Activated CD4-positive, alpha-beta memory T cell treated with anti-CD3 and anti-CD28 coated beads for 36 hours (primary cell): ENCODE measurements at regions not wholly inside any gene's neighbourhood (a gene's known extent, or its start where the extent isn't known, plus 50 kb on each side); places are given as distances from the start of the nearest gene placed in this dataset.

Experiments
- CTCF ChIA-PET: fragments of 350-600 bp; sonication (Branson Sonifier 250); formaldehyde crosslinking; loops from one replicate; lab custom pipeline; 2021; ENCODE audit warnings: antibody characterized with exemption, inconsistent platforms; lab: Charles Lee
- POLR2A ChIA-PET: fragments of 350-600 bp; sonication (Branson Sonifier 250); formaldehyde crosslinking; loops from one replicate; lab custom pipeline; 2021; ENCODE audit warnings: antibody characterized with exemption; lab: Charles Lee
- DNase-seq: peaks from one replicate; pipeline ENCODE4 v3.0.0-alpha.2; 2020
- H3K27ac Mint-ChIP-seq: one replicate; pipeline ENCODE4 v1.8.0; 2021; ENCODE audit warnings: mixed read lengths
- H3K27me3 Mint-ChIP-seq: one replicate; pipeline ENCODE4 v1.8.0; 2021; ENCODE audit warnings: mixed read lengths
- H3K36me3 Mint-ChIP-seq: one replicate; pipeline ENCODE4 v1.8.0; 2021; ENCODE audit warnings: mixed read lengths
- H3K4me1 Mint-ChIP-seq: one replicate; pipeline ENCODE4 v1.8.0; 2021; ENCODE audit warnings: low read depth, mixed read lengths
- H3K4me3 Mint-ChIP-seq: one replicate; pipeline ENCODE4 v1.8.0; 2021; ENCODE audit warnings: mild to moderate bottlenecking, mixed read lengths
- H3K9me3 Mint-ChIP-seq: one replicate; pipeline ENCODE4 v1.8.0; 2021; ENCODE audit warnings: mixed read lengths
- intact Hi-C: fragments of 100-400 bp; cut with micrococcal nuclease; formaldehyde crosslinking; loops from one replicate; pipeline ENCODE4 v1.15.1; 2023

GRCh38 chrY:7968293-7968692, 1056.7 kb upstream of the AMELY start:
- ChIA-PET POLR2A (no interaction called here), CTCF (no interaction called here)
- Mint-ChIP-seq H3K36me3 (no peaks in the 10 kb centered on the region), H3K4me1 (no peaks in the 10 kb centered on the region), H3K27me3 (no peaks in the 10 kb centered on the region), H3K9me3 (no peaks in the 10 kb centered on the region), H3K27ac (no peak overlapping the region), H3K4me3 (no peak overlapping the region)
- intact Hi-C loops: no loop called here
- no peak for DNase-seq

DNA sequence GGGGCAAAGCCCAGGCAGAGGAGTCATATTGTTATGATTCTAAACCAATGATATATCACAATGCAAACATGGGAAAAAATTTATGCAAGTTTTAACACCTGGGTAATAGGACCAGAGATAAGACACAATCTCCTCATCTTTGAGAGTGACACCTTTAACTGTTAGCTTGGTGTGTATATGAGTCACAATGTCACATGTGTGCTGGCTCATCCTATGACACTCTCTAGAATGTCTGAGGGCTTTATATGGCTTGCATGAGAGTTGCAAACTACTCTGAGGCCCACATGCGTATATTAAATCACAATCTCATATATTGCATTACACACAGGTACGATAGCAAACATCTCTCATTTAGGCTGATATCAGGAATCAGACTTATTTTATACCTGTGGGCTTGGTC, 1055.4 kb upstream of the AMELY start:
- intact Hi-C loops: no loop called here

DNA sequence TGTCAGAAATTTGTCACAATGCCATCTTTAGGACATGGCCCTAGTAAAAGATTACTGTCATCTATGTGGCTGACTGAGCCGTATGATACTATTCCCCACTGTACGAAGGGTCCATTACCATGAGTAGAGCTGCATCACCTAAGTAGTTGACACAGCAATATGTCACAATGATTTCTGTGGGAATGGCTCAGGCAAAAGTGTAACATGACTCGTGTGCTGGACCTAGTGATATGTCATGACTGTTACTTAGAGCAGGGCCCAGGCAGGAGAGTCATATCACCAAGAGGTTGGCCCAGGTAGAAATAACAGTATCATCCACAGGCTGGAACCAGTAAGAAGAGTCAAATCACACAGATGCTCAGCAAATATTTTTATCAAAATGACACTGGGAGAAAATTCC, 1051.8 kb upstream of the AMELY start:
- Mint-ChIP-seq H3K27me3 (no peaks in the 10 kb centered on the region), H3K36me3 (no peaks in the 10 kb centered on the region)
- CTCF ChIA-PET: no interaction called here

More for the DNA sequence above, 1055.4 kb upstream of the AMELY start:
- ChIA-PET CTCF (no interaction called here), POLR2A (no interaction called here)
- Mint-ChIP-seq H3K27ac (no peak overlapping the region), H3K36me3 (no peaks in the 10 kb centered on the region), H3K4me1 (no peaks in the 10 kb centered on the region), H3K4me3 (no peak overlapping the region), H3K9me3 (no peaks in the 10 kb centered on the region), H3K27me3 (no peaks in the 10 kb centered on the region)
- DNase-seq: no peak

DNA sequence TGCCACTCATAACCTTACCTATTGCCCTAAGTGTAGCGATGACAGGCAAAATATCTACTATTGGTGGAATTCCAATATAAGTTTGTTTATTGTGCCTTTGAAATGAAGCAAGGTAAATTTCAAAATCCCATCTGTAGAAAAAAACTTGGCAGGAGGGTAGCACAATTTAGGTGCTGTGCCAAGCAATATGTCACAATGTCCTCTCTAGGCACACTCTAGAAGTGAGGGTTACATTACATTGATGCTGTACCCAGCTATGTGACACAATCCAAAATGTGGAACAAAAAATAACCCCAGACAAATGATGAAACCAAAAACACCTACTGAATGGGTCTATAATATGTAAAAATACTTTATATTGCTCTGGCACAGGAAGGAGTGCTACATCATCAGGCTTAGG, 1050.8 kb upstream of the AMELY start:
- H3K27me3 Mint-ChIP-seq: no peaks in the 10 kb centered on the region
- CTCF ChIA-PET: no interaction called here

More for the DNA sequence above, 1051.8 kb upstream of the AMELY start:
- DNase-seq: no peak
- Mint-ChIP-seq H3K9me3 (no peaks in the 10 kb centered on the region), H3K4me1 (no peaks in the 10 kb centered on the region), H3K27ac (no peak overlapping the region), H3K4me3 (no peak overlapping the region)
- POLR2A ChIA-PET: no interaction called here
- intact Hi-C loops: no loop called here

DNA sequence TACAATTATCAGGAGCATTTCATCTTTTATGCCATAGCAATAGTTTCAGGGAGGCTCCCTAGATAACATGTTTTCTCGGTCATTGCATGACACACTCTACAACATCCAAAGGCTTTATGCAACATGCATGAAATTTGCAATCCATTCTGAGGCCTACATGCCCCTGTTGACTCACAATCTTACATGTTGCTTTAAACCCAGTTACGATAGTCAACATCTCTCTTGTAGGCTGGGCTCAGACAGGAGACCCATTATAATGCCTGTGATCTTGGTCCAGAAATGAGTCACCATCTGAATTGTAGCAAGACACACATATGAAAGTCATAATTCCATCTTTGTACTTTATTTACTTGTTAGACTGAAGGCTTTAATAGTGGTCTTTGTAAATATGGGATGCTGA, 1050.3 kb upstream of the AMELY start:
- Mint-ChIP-seq H3K27me3 (no peaks in the 10 kb centered on the region), H3K36me3 (no peaks in the 10 kb centered on the region), H3K9me3 (no peaks in the 10 kb centered on the region), H3K4me1 (no peaks in the 10 kb centered on the region), H3K4me3 (no peak overlapping the region), H3K27ac (no peak overlapping the region)
- intact Hi-C loops: no loop called here
- ChIA-PET POLR2A (no interaction called here), CTCF (no interaction called here)
- DNase-seq: no peak

More for the DNA sequence above, 1050.8 kb upstream of the AMELY start:
- Mint-ChIP-seq H3K4me3 (no peak overlapping the region), H3K9me3 (no peaks in the 10 kb centered on the region), H3K27ac (no peak overlapping the region), H3K4me1 (no peaks in the 10 kb centered on the region), H3K36me3 (no peaks in the 10 kb centered on the region)
- intact Hi-C loops: no loop called here
- POLR2A ChIA-PET: no interaction called here
- DNase-seq: no peak

DNA sequence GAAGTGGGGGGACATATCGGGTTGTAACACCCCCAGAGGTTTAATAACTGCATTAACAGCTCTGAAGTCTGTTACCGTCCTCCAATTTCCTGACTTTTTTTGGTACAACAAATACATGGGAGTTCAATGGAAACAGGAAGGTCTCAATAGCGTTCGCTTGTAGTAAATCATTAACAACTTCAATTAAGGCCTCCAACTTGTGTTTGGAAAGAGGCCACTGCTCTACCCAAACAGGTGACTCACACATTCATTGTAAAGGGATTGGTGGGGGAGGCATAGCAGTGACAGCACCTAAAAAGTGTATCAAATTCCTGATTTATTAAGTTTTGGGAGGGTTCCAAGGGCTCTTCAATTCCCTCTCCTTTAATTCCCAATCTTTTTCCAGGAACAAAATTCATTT, 1046.2 kb upstream of the AMELY start:
- Mint-ChIP-seq H3K9me3 (no peaks in the 10 kb centered on the region), H3K4me3 (no peak overlapping the region), H3K27me3 (no peaks in the 10 kb centered on the region), H3K27ac (no peak overlapping the region), H3K4me1 (no peaks in the 10 kb centered on the region), H3K36me3 (no peaks in the 10 kb centered on the region)
- ChIA-PET POLR2A (no interaction called here), CTCF (no interaction called here)
- no peak for DNase-seq
- intact Hi-C loops: no loop called here

DNA sequence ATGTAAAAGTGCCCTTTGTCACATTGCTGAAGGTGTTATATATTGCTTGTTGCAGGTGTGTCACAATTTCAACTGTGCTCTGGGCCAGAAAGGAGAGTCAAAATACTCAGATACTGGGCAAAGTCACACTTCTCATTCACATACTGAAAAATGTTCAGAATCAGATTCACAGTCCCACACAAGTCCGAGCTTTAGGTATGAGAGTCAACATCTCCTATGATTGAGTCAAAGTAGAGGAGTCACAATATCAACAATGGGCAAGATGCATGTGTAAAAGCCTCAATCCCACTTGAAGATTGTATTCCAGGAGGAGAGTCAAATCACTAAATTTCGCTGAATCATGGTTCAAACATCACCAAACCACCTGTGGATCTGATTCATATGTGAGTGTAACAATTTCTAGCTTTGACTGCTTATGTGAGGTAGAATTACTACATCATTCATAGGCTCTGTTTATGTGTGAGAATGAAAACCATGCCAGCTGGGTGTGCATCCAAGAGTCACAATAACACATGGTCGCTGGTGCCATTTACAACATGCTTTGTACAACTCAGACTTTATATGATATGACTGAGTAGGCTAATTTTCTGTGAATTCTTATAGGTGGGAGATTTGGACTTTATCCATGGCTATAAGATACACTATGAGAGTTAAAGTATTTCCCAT, 1039.8 kb upstream of the AMELY start:
- H3K9me3 Mint-ChIP-seq: no peaks in the 10 kb centered on the region
- DNase-seq: no peak
- ChIA-PET POLR2A (no interaction called here), CTCF (no interaction called here)
- no peaks in the 10 kb centered on the region for H3K27me3 Mint-ChIP-seq
- H3K4me1 Mint-ChIP-seq: no peaks in the 10 kb centered on the region
- H3K36me3 Mint-ChIP-seq: no peaks in the 10 kb centered on the region
- H3K27ac Mint-ChIP-seq: no peak overlapping the region
- H3K4me3 Mint-ChIP-seq: no peak overlapping the region
- intact Hi-C loops: no loop called here

- Mint-ChIP-seq H3K36me3 (no peaks in the 10 kb centered on the region), H3K4me3 (no peak overlapping the region), H3K9me3 (no peaks in the 10 kb centered on the region), H3K27ac (no peak overlapping the region), H3K4me1 (no peaks in the 10 kb centered on the region), H3K27me3 (no peaks in the 10 kb centered on the region)
- intact Hi-C loops: no loop called here
- DNase-seq: no peak
- ChIA-PET CTCF (no interaction called here), POLR2A (no interaction called here)
Measured at GRCh38 chrY:7944135-7944534, 1032.6 kb upstream of the AMELY start.

DNA sequence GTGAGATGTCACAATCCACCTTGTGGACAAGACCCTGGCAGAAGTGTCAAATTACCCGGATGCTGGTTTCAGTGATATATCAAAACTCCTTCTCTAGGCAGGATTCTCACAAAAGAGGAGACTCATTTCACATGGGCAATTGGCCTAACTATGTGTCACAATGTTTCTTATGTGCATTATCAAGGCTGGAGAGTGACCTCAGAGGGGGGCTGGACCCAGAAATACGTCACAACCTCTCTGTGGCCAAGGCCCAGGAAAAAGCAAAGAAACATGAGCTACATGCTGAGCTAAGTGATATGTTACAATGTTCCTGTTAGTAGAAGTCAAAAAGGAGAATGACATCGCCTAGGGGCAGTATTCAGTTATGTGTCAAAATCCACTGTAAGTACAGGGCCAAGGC, 1031.2 kb upstream of the AMELY start:
- no peak overlapping the region for H3K27ac Mint-ChIP-seq
- H3K4me3 Mint-ChIP-seq: no peak overlapping the region
- CTCF ChIA-PET: no interaction called here
- H3K27me3 Mint-ChIP-seq: no peaks in the 10 kb centered on the region
- DNase-seq: no peak
- no peaks in the 10 kb centered on the region for H3K9me3 Mint-ChIP-seq
- intact Hi-C loops: no loop called here
- no peaks in the 10 kb centered on the region for H3K36me3 Mint-ChIP-seq
- no peaks in the 10 kb centered on the region for H3K4me1 Mint-ChIP-seq
- POLR2A ChIA-PET: no interaction called here

DNA sequence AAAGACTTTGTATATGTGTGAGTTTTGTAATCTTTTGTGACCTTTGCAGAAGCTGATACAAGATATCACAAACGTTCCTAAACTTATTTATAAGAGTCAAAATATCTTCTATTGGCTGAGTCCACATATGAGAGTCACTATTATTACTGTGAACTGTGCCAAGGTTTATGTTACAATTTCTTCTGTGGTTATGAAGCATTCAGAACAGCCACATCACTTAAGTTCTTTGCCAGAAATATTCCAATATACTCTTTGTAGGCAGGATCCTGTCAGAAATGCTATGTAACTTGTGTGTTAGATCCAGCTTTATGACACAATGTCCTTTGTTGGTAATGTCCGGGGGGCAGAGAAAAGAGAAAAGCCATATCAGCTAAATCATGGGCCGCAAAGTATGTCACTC, 1030.3 kb upstream of the AMELY start:
- H3K36me3 Mint-ChIP-seq: no peaks in the 10 kb centered on the region
- H3K4me1 Mint-ChIP-seq: no peaks in the 10 kb centered on the region
- no peak for DNase-seq
- H3K9me3 Mint-ChIP-seq: no peaks in the 10 kb centered on the region
- intact Hi-C loops: no loop called here
- no peak overlapping the region for H3K4me3 Mint-ChIP-seq
- ChIA-PET POLR2A (no interaction called here), CTCF (no interaction called here)
- no peaks in the 10 kb centered on the region for H3K27me3 Mint-ChIP-seq
- no peak overlapping the region for H3K27ac Mint-ChIP-seq

GRCh38 chrY:7938982-7939718, 1027.6 kb upstream of the AMELY start:
- Mint-ChIP-seq H3K27me3 (no peaks in the 10 kb centered on the region), H3K4me1 (no peaks in the 10 kb centered on the region), H3K36me3 (no peaks in the 10 kb centered on the region), H3K27ac (no peak overlapping the region), H3K4me3 (no peak overlapping the region), H3K9me3 (no peaks in the 10 kb centered on the region)
- ChIA-PET CTCF (no interaction called here), POLR2A (no interaction called here)
- DNase-seq: no peak
- intact Hi-C loops: no loop called here

DNA sequence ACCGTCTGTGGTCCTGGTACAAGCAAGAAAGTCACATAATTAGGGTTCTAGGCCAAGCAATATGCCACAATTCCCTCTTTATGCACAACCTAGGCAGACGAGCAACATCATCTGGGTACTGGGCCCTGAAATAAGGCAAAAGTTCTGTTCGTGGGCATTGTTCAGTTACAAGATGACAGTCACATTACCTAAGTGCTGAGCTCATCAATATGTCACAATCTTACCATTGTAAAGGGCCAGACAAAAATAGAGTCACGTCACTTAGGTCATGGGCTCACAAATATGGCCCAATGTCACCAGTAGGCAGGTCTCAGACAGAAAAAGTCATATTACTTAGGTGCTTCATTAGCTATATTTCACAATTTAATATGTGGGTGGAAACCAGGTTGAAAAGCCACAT, 1025.3 kb upstream of the AMELY start:
- no peaks in the 10 kb centered on the region for H3K9me3 Mint-ChIP-seq
- ChIA-PET POLR2A (no interaction called here), CTCF (no interaction called here)
- H3K4me1 Mint-ChIP-seq: no peaks in the 10 kb centered on the region
- DNase-seq: no peak
- H3K27me3 Mint-ChIP-seq: no peaks in the 10 kb centered on the region
- intact Hi-C loops: no loop called here
- no peaks in the 10 kb centered on the region for H3K36me3 Mint-ChIP-seq
- no peak overlapping the region for H3K4me3 Mint-ChIP-seq
- H3K27ac Mint-ChIP-seq: no peak overlapping the region

DNA sequence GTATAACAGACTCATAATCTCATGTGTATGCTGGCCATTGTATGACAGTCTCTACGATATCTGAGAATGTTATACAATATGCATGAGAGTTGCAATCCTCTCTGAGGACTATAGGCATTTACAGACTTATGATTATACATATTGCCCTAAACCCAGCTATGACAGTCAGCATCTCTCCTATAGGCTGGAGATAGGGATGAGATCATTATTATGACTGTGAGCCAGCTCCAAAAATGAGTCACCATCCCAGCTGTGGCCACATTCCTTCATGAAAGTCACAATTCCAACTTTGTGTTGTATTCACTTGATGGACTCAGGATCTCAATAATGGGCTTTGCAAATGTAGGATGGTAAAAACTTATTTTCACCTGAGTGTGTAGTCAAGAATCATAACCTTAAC, 1024.5 kb upstream of the AMELY start:
- ChIA-PET CTCF (no interaction called here), POLR2A (no interaction called here)
- Mint-ChIP-seq H3K27ac (no peak overlapping the region), H3K4me3 (no peak overlapping the region), H3K27me3 (no peaks in the 10 kb centered on the region), H3K4me1 (no peaks in the 10 kb centered on the region), H3K9me3 (no peaks in the 10 kb centered on the region), H3K36me3 (no peaks in the 10 kb centered on the region)
- intact Hi-C loops: no loop called here
- no peak for DNase-seq
